ENCODE measurements at regions not wholly inside any gene's neighbourhood (a gene's known extent, or its start where the extent isn't known, plus 50 kb on each side); places are given as distances from the start of the nearest gene placed in this dataset.

DNA sequence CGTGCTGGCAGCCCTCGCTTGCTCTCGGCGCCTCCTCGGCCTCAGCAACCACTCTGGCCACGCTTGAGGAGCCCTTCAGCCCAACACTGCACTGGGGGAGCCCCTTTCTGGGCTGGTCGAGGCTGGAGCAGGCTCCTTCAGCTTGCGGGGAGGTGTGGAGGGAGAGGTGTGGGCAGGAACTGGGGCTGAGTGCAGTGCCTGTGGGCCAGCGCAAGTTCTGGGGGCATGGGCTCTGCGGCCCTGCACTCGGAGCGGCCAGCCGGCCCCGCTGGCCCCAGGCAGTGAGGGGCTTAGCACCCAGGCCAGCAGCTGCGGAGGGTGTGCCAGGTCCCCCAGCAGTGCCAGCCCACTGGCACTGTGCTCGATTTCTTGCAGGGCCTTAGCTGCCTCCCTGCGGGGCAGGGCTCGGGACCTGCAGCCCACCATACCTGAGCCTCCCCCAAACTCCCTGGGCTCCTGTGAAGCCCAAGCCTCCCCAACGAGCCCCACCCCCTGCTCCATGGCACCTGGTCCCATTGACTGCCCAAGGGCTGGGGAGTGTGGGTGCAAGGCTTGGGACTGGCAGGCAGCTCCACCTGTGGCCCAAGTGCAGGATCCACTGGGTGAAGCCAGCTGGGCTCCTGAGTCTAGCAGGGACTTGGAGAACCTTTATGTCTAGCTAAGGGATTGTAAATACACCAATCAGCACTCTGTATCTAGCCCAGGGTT is 556.8 kb downstream of the GABRG1 start:
- H3K79me2 ChIP-seq (ENCODE audit: control insufficient read depth, insufficient read depth, low read length) = no peaks in the 10 kb centered on the region
- TF ChIP-seq EZH2 (IDR thresholded peaks at IDR 0.05; ENCODE audit: low read length, missing control alignments) = no peak
- TF ChIP-seq, protein P1, sequence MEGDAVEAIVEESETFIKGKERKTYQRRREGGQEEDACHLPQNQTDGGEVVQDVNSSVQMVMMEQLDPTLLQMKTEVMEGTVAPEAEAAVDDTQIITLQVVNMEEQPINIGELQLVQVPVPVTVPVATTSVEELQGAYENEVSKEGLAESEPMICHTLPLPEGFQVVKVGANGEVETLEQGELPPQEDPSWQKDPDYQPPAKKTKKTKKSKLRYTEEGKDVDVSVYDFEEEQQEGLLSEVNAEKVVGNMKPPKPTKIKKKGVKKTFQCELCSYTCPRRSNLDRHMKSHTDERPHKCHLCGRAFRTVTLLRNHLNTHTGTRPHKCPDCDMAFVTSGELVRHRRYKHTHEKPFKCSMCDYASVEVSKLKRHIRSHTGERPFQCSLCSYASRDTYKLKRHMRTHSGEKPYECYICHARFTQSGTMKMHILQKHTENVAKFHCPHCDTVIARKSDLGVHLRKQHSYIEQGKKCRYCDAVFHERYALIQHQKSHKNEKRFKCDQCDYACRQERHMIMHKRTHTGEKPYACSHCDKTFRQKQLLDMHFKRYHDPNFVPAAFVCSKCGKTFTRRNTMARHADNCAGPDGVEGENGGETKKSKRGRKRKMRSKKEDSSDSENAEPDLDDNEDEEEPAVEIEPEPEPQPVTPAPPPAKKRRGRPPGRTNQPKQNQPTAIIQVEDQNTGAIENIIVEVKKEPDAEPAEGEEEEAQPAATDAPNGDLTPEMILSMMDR (conservative IDR thresholded peaks at IDR 0.05 in 1 of 2, IDR thresholded peaks at IDR 0.05 in 1 of 2; ENCODE audit: low read depth in 1 of 2, low read length in 2 of 2) = no peak
- no peaks in the 10 kb centered on the region for H3K4me1 ChIP-seq (ENCODE audit: control insufficient read depth, extremely low read depth, insufficient read depth, low read length)
- no peaks in the 10 kb centered on the region for H3K9me3 ChIP-seq (ENCODE audit: control insufficient read depth, insufficient read depth, low read depth, low read length)
- H3K36me3 ChIP-seq (ENCODE audit: control insufficient read depth, insufficient read depth, low read length) = no peaks in the 10 kb centered on the region
- no peaks in the 10 kb centered on the region for H3K27me3 ChIP-seq (ENCODE audit: control insufficient read depth, insufficient read depth, low read length)
- H3K9ac ChIP-seq (ENCODE audit: insufficient read depth, low read length) = no peak overlapping the region
- no peak overlapping the region for H3K4me3 ChIP-seq (replicated peaks in 1 of 4; ENCODE audit: control extremely low read depth in 1 of 4, insufficient read depth in 1 of 4, low read depth in 3 of 4, low read length in 4 of 4)
- no peak overlapping the region for H3K4me2 ChIP-seq (ENCODE audit: extremely low read depth, insufficient read depth, low read length)
- no peak overlapping the region for H2AFZ ChIP-seq (ENCODE audit: low read length)
- no peak for DNase-seq (ENCODE audit: low read depth in 2 of 2)
- no peaks in the 10 kb centered on the region for H4K20me1 ChIP-seq (ENCODE audit: control insufficient read depth, extremely low read depth, insufficient read depth, low read length)
- H3K27ac ChIP-seq (ENCODE audit: insufficient read depth, low read length) = no peak overlapping the region

DNA sequence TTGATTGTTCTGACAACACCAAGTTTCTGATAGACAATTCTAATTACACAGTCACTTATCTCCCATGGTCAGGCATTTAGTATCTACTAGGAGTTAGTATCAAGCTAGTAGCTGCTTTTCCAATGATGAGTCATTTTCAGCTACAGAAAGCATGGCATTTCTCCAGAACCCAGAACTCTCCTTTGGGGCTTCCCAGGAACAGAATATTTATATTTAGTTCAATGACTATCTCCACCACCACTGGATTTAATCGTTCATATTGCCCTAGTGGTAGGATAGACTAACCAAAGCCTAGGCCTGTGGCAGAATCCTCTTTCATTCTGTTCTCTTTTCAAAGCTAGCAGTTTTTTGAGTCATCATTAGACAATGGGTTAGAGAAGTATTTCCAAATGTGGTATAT is 569.4 kb downstream of the GABRG1 start:
- no peaks in the 10 kb centered on the region for H3K79me2 ChIP-seq (ENCODE audit: control insufficient read depth, insufficient read depth, low read length)
- no peaks in the 10 kb centered on the region for H3K4me1 ChIP-seq (ENCODE audit: control insufficient read depth, extremely low read depth, insufficient read depth, low read length)
- no peak overlapping the region for H3K4me3 ChIP-seq (replicated peaks in 1 of 4; ENCODE audit: control extremely low read depth in 1 of 4, insufficient read depth in 1 of 4, low read depth in 3 of 4, low read length in 4 of 4)
- DNase-seq (ENCODE audit: low read depth in 2 of 2) = peak; percentile 1 to 32
- no peaks in the 10 kb centered on the region for H4K20me1 ChIP-seq (ENCODE audit: control insufficient read depth, extremely low read depth, insufficient read depth, low read length)
- no peaks in the 10 kb centered on the region for H3K27me3 ChIP-seq (ENCODE audit: control insufficient read depth, insufficient read depth, low read length)
- H3K27ac ChIP-seq (ENCODE audit: insufficient read depth, low read length) = no peak overlapping the region
- no peak overlapping the region for H3K9ac ChIP-seq (ENCODE audit: insufficient read depth, low read length)
- no peaks in the 10 kb centered on the region for H3K36me3 ChIP-seq (ENCODE audit: control insufficient read depth, insufficient read depth, low read length)
- no peak overlapping the region for H2AFZ ChIP-seq (ENCODE audit: low read length)
- TF ChIP-seq, protein P1 (conservative IDR thresholded peaks at IDR 0.05 in 1 of 2, IDR thresholded peaks at IDR 0.05 in 1 of 2; ENCODE audit: low read depth in 1 of 2, low read length in 2 of 2) = no peak
- no peak for TF ChIP-seq EZH2 (IDR thresholded peaks at IDR 0.05; ENCODE audit: low read length, missing control alignments)
- H3K9me3 ChIP-seq (ENCODE audit: control insufficient read depth, insufficient read depth, low read depth, low read length) = no peaks in the 10 kb centered on the region
- H3K4me2 ChIP-seq (ENCODE audit: extremely low read depth, insufficient read depth, low read length) = no peak overlapping the region

DNA sequence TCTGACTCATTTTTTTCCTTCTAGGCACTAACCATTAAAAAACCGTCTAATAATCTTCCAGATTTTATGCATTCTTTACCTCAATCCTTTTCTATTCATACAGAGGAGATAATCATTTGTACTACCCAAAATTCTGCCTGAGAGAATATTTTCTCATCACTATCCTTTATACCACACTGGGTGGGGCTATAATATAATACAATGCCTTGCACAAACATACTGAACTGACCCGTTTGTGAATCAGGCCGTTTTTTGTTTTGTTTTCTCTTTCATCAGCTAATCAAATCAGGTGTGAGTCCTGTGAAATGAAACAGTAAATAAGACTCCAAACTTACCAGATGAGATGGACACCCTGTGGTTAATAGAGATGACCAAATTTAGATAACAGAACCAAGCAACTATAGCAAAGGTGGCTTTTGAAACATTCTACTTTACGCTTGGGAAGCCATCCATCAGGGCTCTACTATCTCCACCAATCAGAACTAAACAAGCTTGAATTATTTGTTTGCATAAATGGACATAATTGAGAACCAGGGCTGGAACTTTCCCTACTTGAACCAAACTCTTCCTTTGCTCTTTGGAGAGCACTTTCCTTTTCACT is 573.0 kb downstream of the GABRG1 start:
- Histone ChIP-seq H3K4me2 (ENCODE audit: extremely low read depth, insufficient read depth, low read length) (no peak overlapping the region), H2AFZ (ENCODE audit: low read length) (no peak overlapping the region), H3K4me3 (replicated peaks in 1 of 4; ENCODE audit: control extremely low read depth in 1 of 4, insufficient read depth in 1 of 4, low read depth in 3 of 4, low read length in 4 of 4) (no peak overlapping the region), H3K4me1 (ENCODE audit: control insufficient read depth, extremely low read depth, insufficient read depth, low read length) (no peaks in the 10 kb centered on the region), H3K9ac (ENCODE audit: insufficient read depth, low read length) (no peak overlapping the region), H3K27me3 (ENCODE audit: control insufficient read depth, insufficient read depth, low read length) (no peaks in the 10 kb centered on the region), H4K20me1 (ENCODE audit: control insufficient read depth, extremely low read depth, insufficient read depth, low read length) (no peaks in the 10 kb centered on the region), H3K27ac (ENCODE audit: insufficient read depth, low read length) (no peak overlapping the region), H3K9me3 (ENCODE audit: control insufficient read depth, insufficient read depth, low read depth, low read length) (no peaks in the 10 kb centered on the region), H3K79me2 (ENCODE audit: control insufficient read depth, insufficient read depth, low read length) (no peaks in the 10 kb centered on the region), H3K36me3 (ENCODE audit: control insufficient read depth, insufficient read depth, low read length) (no peaks in the 10 kb centered on the region)
- TF ChIP-seq EZH2 (IDR thresholded peaks at IDR 0.05; ENCODE audit: low read length, missing control alignments) = no peak
- TF ChIP-seq, protein P1 (conservative IDR thresholded peaks at IDR 0.05 in 1 of 2, IDR thresholded peaks at IDR 0.05 in 1 of 2; ENCODE audit: low read depth in 1 of 2, low read length in 2 of 2) = no peak
- DNase-seq (ENCODE audit: low read depth in 2 of 2) = no peak

Data from fibroblast of lung (primary cell).